DND-41 (cell line): ENCODE measurements at regions not wholly inside any gene's neighbourhood (a gene's known extent, or its start where the extent isn't known, plus 50 kb on each side); places are given as distances from the start of the nearest gene placed in this dataset.

Experiments used
- ATAC-seq: fragments of 200-7000 bp; cut with Tn5 transposase; 3 replicates; pipeline ENCODE4 v1.9.1; 2021; ENCODE audit warnings: low read depth; ENCODE audit not compliant: insufficient read depth
- DNase-seq: peaks from one replicate; pipeline ENCODE4 v3.0.0-alpha.2; 2020
- H2AFZ ChIP-seq: 2 replicates; pipeline ENCODE4 v1.6.0; 2012; ENCODE audit warnings: low read depth, low read length
- H3K27ac ChIP-seq: 2 replicates; pipeline ENCODE4 v1.5.1; 2012; ENCODE audit warnings: low read length, inconsistent platforms
- H3K27me3 ChIP-seq: fragments of 200-600 bp; sonication (generic); 2 replicates; pipeline ENCODE4 v1.6.0; 2012; ENCODE audit warnings: low read length, mild to moderate bottlenecking, inconsistent platforms; ENCODE audit not compliant: insufficient read depth, poor library complexity
- H3K36me3 ChIP-seq: 2 replicates; pipeline ENCODE4 v1.5.1; 2012; ENCODE audit warnings: low read length, inconsistent platforms; ENCODE audit not compliant: insufficient read depth
- H3K4me1 ChIP-seq: 2 replicates; pipeline ENCODE4 v1.5.1; 2012; ENCODE audit warnings: mild to moderate bottlenecking, low read length; ENCODE audit not compliant: insufficient read depth
- H3K4me2 ChIP-seq: 2 replicates; pipeline ENCODE4 v1.6.0; 2012; ENCODE audit warnings: mild to moderate bottlenecking, moderate library complexity, low read length, inconsistent platforms; ENCODE audit not compliant: insufficient read depth
- H3K4me3 ChIP-seq, 2 experiments: fragments of 200-600 bp in 1 of 2; shearing (Covaris generic) in 1 of 2; 2 replicates each; pipeline ENCODE4 v1.5.1; 2012 to 2016; ENCODE audit warnings: inconsistent platforms in 2 of 2, low read length in 2 of 2, mild to moderate bottlenecking in 2 of 2, low read depth in 1 of 2, moderate library complexity in 1 of 2
- H3K79me2 ChIP-seq: 2 replicates; pipeline ENCODE4 v1.6.0; 2012; ENCODE audit warnings: low read length, inconsistent platforms; ENCODE audit not compliant: insufficient read depth
- H3K9ac ChIP-seq: 2 replicates; pipeline ENCODE4 v1.6.0; 2012; ENCODE audit warnings: low read depth, mild to moderate bottlenecking, inconsistent platforms, low read length, moderate library complexity
- H3K9me3 ChIP-seq: 2 replicates; pipeline ENCODE4 v1.5.1; 2012; ENCODE audit warnings: low read length, moderate library complexity, mild to moderate bottlenecking, inconsistent platforms; ENCODE audit not compliant: insufficient read depth, severe bottlenecking
- H4K20me1 ChIP-seq: 2 replicates; pipeline ENCODE4 v1.6.0; 2012; ENCODE audit warnings: low read length; ENCODE audit not compliant: insufficient read depth
- EZH2 ChIP-seq: IDR thresholded peaks from 3 replicates; pipeline ENCODE4 v1.6.1; 2012; ENCODE audit warnings: borderline replicate concordance, low read depth, mild to moderate bottlenecking, moderate library complexity, low read length, inconsistent platforms; ENCODE audit not compliant: severe bottlenecking
- TF ChIP-seq, protein P1 (sequence below): IDR thresholded peaks from 2 replicates; pipeline ENCODE4 v1.5.1; 2012; ENCODE audit warnings: borderline replicate concordance, low read length, moderate library complexity, mild to moderate bottlenecking; ENCODE audit not compliant: poor library complexity, severe bottlenecking; ENCODE audit errors: extremely low read depth

DNA sequence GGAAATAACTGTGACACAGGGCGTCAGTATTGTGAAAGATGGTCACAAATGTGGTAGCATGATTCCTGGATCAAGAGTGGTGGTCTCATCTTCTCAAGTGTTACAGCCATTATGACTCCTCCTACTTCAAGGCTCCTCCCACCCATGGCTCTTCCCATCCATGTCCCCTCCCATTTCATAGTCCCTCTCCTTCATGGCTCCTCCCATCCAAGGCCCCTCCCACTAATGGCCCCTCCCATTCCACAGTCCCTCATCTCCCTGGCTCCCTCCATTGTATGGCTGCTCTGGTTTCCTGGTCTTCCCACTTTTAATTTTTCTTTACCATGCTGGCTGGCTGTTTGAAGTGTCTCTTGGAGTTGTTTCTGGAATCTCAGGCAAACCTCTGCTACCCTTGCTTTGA is 1375.2 kb upstream of the TMEM132C start:
- H3K4me1 ChIP-seq: no peaks in the 10 kb centered on the region
- no peak for ATAC-seq
- H4K20me1 ChIP-seq: no peaks in the 10 kb centered on the region
- H3K9ac ChIP-seq: no peak overlapping the region
- no peak overlapping the region for H2AFZ ChIP-seq
- no peaks in the 10 kb centered on the region for H3K9me3 ChIP-seq
- no peak for TF ChIP-seq EZH2
- TF ChIP-seq, protein P1, sequence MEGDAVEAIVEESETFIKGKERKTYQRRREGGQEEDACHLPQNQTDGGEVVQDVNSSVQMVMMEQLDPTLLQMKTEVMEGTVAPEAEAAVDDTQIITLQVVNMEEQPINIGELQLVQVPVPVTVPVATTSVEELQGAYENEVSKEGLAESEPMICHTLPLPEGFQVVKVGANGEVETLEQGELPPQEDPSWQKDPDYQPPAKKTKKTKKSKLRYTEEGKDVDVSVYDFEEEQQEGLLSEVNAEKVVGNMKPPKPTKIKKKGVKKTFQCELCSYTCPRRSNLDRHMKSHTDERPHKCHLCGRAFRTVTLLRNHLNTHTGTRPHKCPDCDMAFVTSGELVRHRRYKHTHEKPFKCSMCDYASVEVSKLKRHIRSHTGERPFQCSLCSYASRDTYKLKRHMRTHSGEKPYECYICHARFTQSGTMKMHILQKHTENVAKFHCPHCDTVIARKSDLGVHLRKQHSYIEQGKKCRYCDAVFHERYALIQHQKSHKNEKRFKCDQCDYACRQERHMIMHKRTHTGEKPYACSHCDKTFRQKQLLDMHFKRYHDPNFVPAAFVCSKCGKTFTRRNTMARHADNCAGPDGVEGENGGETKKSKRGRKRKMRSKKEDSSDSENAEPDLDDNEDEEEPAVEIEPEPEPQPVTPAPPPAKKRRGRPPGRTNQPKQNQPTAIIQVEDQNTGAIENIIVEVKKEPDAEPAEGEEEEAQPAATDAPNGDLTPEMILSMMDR: no peak
- no peaks in the 10 kb centered on the region for H3K36me3 ChIP-seq
- DNase-seq: no peak
- H3K79me2 ChIP-seq: no peaks in the 10 kb centered on the region
- H3K4me3 ChIP-seq: no peak overlapping the region
- H3K27me3 ChIP-seq: no peaks in the 10 kb centered on the region
- no peak overlapping the region for H3K4me2 ChIP-seq
- no peak overlapping the region for H3K27ac ChIP-seq

DNA sequence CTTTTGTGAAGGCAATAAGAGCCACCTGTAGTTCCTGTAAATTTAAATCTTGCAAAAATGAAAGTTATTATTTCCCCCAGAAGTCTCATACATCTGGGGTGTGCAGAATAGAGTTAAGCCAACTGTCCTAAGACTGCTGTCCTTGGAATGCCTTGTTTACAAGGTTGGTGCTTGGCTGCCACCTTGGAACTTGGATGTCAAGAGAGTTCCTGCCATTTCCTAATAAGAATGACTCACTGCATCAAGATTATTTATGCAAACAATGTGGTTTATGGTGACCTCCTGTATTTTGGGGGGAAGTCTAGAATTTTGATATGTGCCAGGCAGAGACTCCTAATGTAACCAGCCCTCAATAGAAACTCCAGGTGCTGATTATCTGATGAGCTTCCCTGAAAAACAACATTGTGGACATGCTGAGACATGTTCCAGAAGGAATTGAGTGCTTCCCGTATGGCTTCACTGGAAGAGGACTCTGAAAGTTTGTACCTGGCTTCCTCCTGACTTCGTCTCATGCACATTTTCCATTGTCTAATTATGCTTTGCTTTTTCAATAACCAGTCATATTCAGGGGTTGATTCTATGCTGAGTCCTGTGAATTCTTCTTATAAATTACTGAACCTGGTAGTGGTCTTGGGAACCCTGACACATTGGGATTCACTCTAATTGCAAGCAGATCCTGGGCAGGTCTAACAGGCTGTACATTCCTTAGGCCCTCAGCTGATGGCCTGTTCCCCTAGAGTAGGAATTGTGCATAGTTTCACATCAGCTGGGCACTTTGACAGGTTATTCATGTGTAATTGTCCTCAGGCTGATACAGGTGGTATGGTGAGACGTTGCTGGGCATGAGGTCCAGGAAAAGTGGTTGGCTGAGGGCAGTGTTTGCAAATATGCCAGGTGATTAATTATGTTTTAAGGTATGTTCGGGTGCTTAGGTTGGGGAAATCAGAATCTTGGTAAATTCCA is 1370.7 kb upstream of the TMEM132C start:
- H3K4me3 ChIP-seq: no peak overlapping the region
- H3K36me3 ChIP-seq: no peaks in the 10 kb centered on the region
- no peaks in the 10 kb centered on the region for H3K27me3 ChIP-seq
- no peak overlapping the region for H2AFZ ChIP-seq
- ATAC-seq (no peak), DNase-seq (no peak)
- no peak overlapping the region for H3K27ac ChIP-seq
- H3K4me2 ChIP-seq: no peak overlapping the region
- no peak overlapping the region for H3K9ac ChIP-seq
- TF ChIP-seq EZH2: no peak
- H3K9me3 ChIP-seq: no peaks in the 10 kb centered on the region
- H4K20me1 ChIP-seq: no peaks in the 10 kb centered on the region
- no peaks in the 10 kb centered on the region for H3K79me2 ChIP-seq
- no peaks in the 10 kb centered on the region for H3K4me1 ChIP-seq

DNA sequence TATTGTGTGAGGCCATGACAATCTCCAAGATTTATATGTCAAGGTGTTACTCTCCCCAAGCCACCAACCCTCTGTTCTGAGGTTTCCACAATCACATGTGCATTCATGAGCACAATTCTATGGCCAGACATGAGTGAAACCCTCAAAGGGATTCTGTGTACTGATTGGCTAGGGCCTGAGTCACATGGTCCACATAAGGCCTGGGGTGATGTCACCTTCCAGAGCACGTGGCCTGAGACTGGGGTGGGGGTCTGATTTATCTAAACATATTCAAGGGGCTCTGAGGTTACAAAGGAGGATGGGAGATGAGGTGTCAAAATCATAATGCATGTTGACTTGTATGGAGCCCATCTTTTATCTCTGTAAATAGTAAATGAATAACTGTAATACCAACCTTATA is 1369.9 kb upstream of the TMEM132C start:
- Histone ChIP-seq H3K79me2 (no peaks in the 10 kb centered on the region), H3K4me1 (no peaks in the 10 kb centered on the region), H3K4me2 (no peak overlapping the region), H2AFZ (no peak overlapping the region), H3K36me3 (no peaks in the 10 kb centered on the region), H3K27me3 (no peaks in the 10 kb centered on the region), H3K9ac (no peak overlapping the region), H4K20me1 (no peaks in the 10 kb centered on the region), H3K27ac (no peak overlapping the region), H3K9me3 (no peaks in the 10 kb centered on the region), H3K4me3 (no peak overlapping the region)
- TF ChIP-seq, protein P1: no peak
- TF ChIP-seq EZH2: no peak
- ATAC-seq (no peak), DNase-seq (no peak)

DNA sequence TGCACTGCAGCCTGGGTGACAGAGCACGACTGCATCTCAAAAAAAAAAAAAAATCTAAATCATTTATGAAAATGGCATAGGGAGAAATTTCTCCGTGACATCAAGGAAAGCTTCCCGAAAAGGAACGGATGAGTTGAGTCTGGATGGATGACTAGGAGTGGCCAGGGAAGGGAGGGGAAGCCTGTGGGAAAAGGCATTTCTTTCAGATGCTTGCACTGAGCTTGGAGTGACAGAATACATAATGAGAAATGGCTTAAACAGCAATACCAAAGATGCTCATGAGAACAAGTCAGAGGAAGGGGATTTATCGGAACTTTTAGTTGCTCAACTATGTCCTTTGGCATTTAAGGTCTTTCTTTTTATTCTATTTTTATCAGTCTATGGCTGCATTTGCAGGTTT is 1369.2 kb upstream of the TMEM132C start:
- TF ChIP-seq EZH2: no peak
- TF ChIP-seq, protein P1: no peak
- no peak for DNase-seq
- ATAC-seq: no peak

More for the DNA sequence above, 1369.2 kb upstream of the TMEM132C start:
- Histone ChIP-seq H3K79me2 (no peaks in the 10 kb centered on the region), H3K4me3 (no peak overlapping the region), H3K4me1 (no peaks in the 10 kb centered on the region), H3K27ac (no peak overlapping the region), H3K36me3 (no peaks in the 10 kb centered on the region), H4K20me1 (no peaks in the 10 kb centered on the region), H3K9ac (no peak overlapping the region), H2AFZ (no peak overlapping the region), H3K9me3 (no peaks in the 10 kb centered on the region), H3K27me3 (no peaks in the 10 kb centered on the region), H3K4me2 (no peak overlapping the region)
